ENCODE measurements at regions not wholly inside any gene's neighbourhood (a gene's known extent, or its start where the extent isn't known, plus 50 kb on each side); places are given as distances from the start of the nearest gene placed in this dataset.

- TF ChIP-seq CTCF (IDR thresholded peaks at IDR 0.05 in 4 of 5, conservative IDR thresholded peaks at IDR 0.05 in 1 of 5): no peak
- no peak for TF ChIP-seq POLR2A (IDR thresholded peaks at IDR 0.05)
Measured at GRCh38 chr9:15100571-15100970, 190.3 kb upstream of the FREM1 start.
